HFFc6 (cell line): ENCODE measurements at regions not wholly inside any gene's neighbourhood (a gene's known extent, or its start where the extent isn't known, plus 50 kb on each side); places are given as distances from the start of the nearest gene placed in this dataset.

Experiments
- DNase-seq: peaks from one replicate; pipeline ENCODE4 v3.0.0-alpha.2; 2018
- H3K27ac Mint-ChIP-seq: 2 replicates; pipeline ENCODE4 v1.8.0; 2020; ENCODE audit warnings: mild to moderate bottlenecking, mixed read lengths
- H3K27me3 Mint-ChIP-seq: 2 replicates; pipeline ENCODE4 v1.8.0; 2021; ENCODE audit warnings: mild to moderate bottlenecking, moderate library complexity, mixed read lengths; ENCODE audit not compliant: insufficient read depth
- H3K36me3 Mint-ChIP-seq: 2 replicates; pipeline ENCODE4 v1.8.0; 2021; ENCODE audit warnings: low read depth, mixed read lengths
- H3K4me1 Mint-ChIP-seq: 2 replicates; pipeline ENCODE4 v1.8.0; 2020; ENCODE audit warnings: low read depth, mixed read lengths
- H3K4me3 Mint-ChIP-seq: 2 replicates; pipeline ENCODE4 v1.8.0; 2020; ENCODE audit warnings: mild to moderate bottlenecking, moderate library complexity, mixed read lengths
- H3K9me3 Mint-ChIP-seq: 2 replicates; pipeline ENCODE4 v1.8.0; 2020; ENCODE audit warnings: mild to moderate bottlenecking, mixed read lengths
- CTCF ChIP-seq: fragments of 200-600 bp; sonication (generic); IDR thresholded peaks from 2 replicates; pipeline ENCODE4 v1.5.0; 2021; ENCODE audit warnings: antibody characterized with exemption, mild to moderate bottlenecking

GRCh38 chr15:81504170-81504905, 130.3 kb upstream of the TMC3 start:
- peaks cover 34% of the 10 kb centered on the region for H3K4me1 Mint-ChIP-seq
- H3K36me3 Mint-ChIP-seq: 0 out of 2 replicates have a peak, but pooled peaks cover 5% of the 10 kb centered on the region

GRCh38 chr15:81502439-81502838, 128.4 kb upstream of the TMC3 start:
- Mint-ChIP-seq H3K27ac (peak overlapping the region; percentile 22), H3K36me3 (0 out of 2 replicates have a peak, but pooled peaks cover 5% of the 10 kb centered on the region), H3K27me3 (peaks cover 1% of the 10 kb centered on the region; the same call in 1 of the 2 replicates), H3K9me3 (no peaks in the 10 kb centered on the region), H3K4me1 (peaks cover 34% of the 10 kb centered on the region), H3K4me3 (no peak overlapping the region)
- no peak for TF ChIP-seq CTCF
- DNase-seq: no peak

More at GRCh38 chr15:81504170-81504905, 130.3 kb upstream of the TMC3 start:
- peak overlapping the region; percentile 3; the same call in 1 of the 2 replicates for H3K4me3 Mint-ChIP-seq
- no peak overlapping the region for H3K27ac Mint-ChIP-seq
- no peak for TF ChIP-seq CTCF
- H3K27me3 Mint-ChIP-seq: peaks cover 3% of the 10 kb centered on the region; the same call in 1 of the 2 replicates
- H3K9me3 Mint-ChIP-seq: no peaks in the 10 kb centered on the region
- peak; percentile 58 for DNase-seq

GRCh38 chr15:81500081-81500480, 126.1 kb upstream of the TMC3 start:
- no peak overlapping the region for H3K4me3 Mint-ChIP-seq
- H3K9me3 Mint-ChIP-seq: no peaks in the 10 kb centered on the region
- H3K36me3 Mint-ChIP-seq: no peaks in the 10 kb centered on the region
- TF ChIP-seq CTCF: no peak
- no peak overlapping the region for H3K27ac Mint-ChIP-seq
- 0 out of 2 replicates have a peak, but pooled peaks cover under 1% of the 10 kb centered on the region for H3K27me3 Mint-ChIP-seq
- peaks cover 34% of the 10 kb centered on the region for H3K4me1 Mint-ChIP-seq
- no peak for DNase-seq

GRCh38 chr15:81498294-81498693, 124.3 kb upstream of the TMC3 start:
- TF ChIP-seq CTCF: no peak
- no peaks in the 10 kb centered on the region for H3K9me3 Mint-ChIP-seq
- DNase-seq: no peak
- H3K36me3 Mint-ChIP-seq: no peaks in the 10 kb centered on the region
- peaks cover 20% of the 10 kb centered on the region for H3K4me1 Mint-ChIP-seq
- H3K4me3 Mint-ChIP-seq: no peak overlapping the region
- 0 out of 2 replicates have a peak, but pooled peaks cover 1% of the 10 kb centered on the region for H3K27me3 Mint-ChIP-seq
- H3K27ac Mint-ChIP-seq: no peak overlapping the region

GRCh38 chr15:81497238-81497637, 123.2 kb upstream of the TMC3 start:
- Mint-ChIP-seq H3K4me3 (no peak overlapping the region), H3K36me3 (no peaks in the 10 kb centered on the region), H3K27me3 (0 out of 2 replicates have a peak, but pooled peaks cover 1% of the 10 kb centered on the region), H3K27ac (no peak overlapping the region), H3K9me3 (no peaks in the 10 kb centered on the region), H3K4me1 (peaks cover 16% of the 10 kb centered on the region)
- TF ChIP-seq CTCF: no peak
- no peak for DNase-seq
